Ovary (tissue), 7 donors: ENCODE measurements at regions not wholly inside any gene's neighbourhood (a gene's known extent, or its start where the extent isn't known, plus 50 kb on each side); places are given as distances from the start of the nearest gene placed in this dataset.

Experiments used
- DNase-seq, 5 donors: peaks; one replicate each; pipeline ENCODE4 v3.0.0-alpha.2; 2019 to 2020
- H3K27ac ChIP-seq, 2 donors: fragments of 200-600 bp; one replicate each; pipeline versions ENCODE4 v1.5.1 to v1.8.0; 2019 to 2022
- H3K27me3 ChIP-seq: fragments of 200-600 bp; one replicate; pipeline ENCODE4 v1.8.0; 2022
- H3K36me3 ChIP-seq: fragments of 200-600 bp; sonication (generic); one replicate; pipeline ENCODE4 v1.5.1; 2019
- H3K4me1 ChIP-seq: one replicate; pipeline ENCODE4 v1.8.1; 2013; ENCODE audit warnings: mild to moderate bottlenecking, moderate library complexity; ENCODE audit not compliant: insufficient read depth
- H3K4me3 ChIP-seq: fragments of 200-600 bp; sonication (generic); one replicate; pipeline ENCODE4 v1.5.1; 2017
- H3K9me3 ChIP-seq, 2 donors: fragments of 200-600 bp in 1 of 2; sonication (generic) in 1 of 2; one replicate each; pipeline versions ENCODE4 v1.5.1 to v1.8.1; 2013 to 2019; ENCODE audit warnings: mild to moderate bottlenecking in 1 of 2, moderate library complexity in 1 of 2
- CTCF ChIP-seq, 3 donors: fragments of 450-650 bp in 2 of 3; fragments of 200-600 bp in 1 of 3; IDR thresholded peaks; one replicate each; pipeline versions ENCODE4 v1.5.1 to v1.8.0; 2016 to 2022; ENCODE audit warnings: antibody characterized with exemption in 3 of 3, mild to moderate bottlenecking in 1 of 3
- EP300 ChIP-seq: sonication (generic); formaldehyde crosslinking; IDR thresholded peaks from one replicate; pipeline ENCODE4 v1.6.1; 2017; ENCODE audit warnings: antibody characterized with exemption
- POLR2A ChIP-seq: fragments of 450-650 bp; IDR thresholded peaks from one replicate; pipeline ENCODE4 v1.6.1; 2017; ENCODE audit warnings: antibody characterized with exemption, mild to moderate bottlenecking, moderate library complexity
- WGBS, 3 donors: extraction: QIAGEN DNeasy Blood & Tissue Kit in 1 of 3; methylation state at CpG; one replicate each; pipeline versions ENCODE4 v1.1.5 to v1.1.7; 2013 to 2017; 5-methylcytosine and 5-hydroxymethylcytosine counted together
- intact Hi-C, 4 donors: fragments of 100-400 bp; cut with DNase I; formaldehyde crosslinking; loops; one replicate each; pipeline versions ENCODE4 v1.11.0 to v1.15.1; 2022 to 2023
- donor health status: DM: no; HTN: no; CAD: no; lungs with moderate emphysema.
- donor health status: DM: no; HTN: no; CAD: no.
- donor health status: Bipolar disorder and iron deficiency.
- donor health status: DM: no; HTN: no; CAD: no.
- donor health status: DM: yes; HTN: yes; CAD: no.

DNA sequence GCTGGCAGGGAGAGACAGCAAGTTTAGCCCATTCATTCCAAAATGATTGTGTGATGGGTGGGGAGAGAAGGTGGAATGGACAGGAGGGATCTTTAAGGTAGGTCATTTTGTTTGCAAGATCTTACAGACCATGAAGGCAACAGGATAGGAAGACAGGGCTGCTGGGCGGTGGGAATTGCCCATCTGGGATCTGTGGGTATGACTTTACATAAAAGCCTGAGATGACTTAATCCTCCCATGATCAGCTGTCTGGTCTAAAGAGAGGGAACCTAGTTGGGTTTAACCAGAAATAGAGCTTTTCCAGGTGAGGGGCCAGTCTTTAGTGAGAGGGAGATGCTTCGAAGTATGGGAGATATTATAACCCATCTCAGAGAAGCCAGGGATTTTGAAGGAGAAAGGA is 153.7 kb downstream of the KLF6 start:
- TF ChIP-seq EP300 (no peak), CTCF (IDR thresholded peaks at IDR 0.05) (no peak), POLR2A (no peak)
- 93 to 98% (median 95%) methylated on average over 2 of the region's 2 CpGs for WGBS, 3 donors
- no peaks in the 10 kb centered on the region for H3K27me3 ChIP-seq
- no peaks in the 10 kb centered on the region for H3K4me1 ChIP-seq
- H3K27ac ChIP-seq: no peak overlapping the region
- H3K9me3 ChIP-seq: no peaks in the 10 kb centered on the region
- DNase-seq: no peak
- no peaks in the 10 kb centered on the region for H3K36me3 ChIP-seq
- intact Hi-C loops: no loop called here
- H3K4me3 ChIP-seq: no peak overlapping the region

DNA sequence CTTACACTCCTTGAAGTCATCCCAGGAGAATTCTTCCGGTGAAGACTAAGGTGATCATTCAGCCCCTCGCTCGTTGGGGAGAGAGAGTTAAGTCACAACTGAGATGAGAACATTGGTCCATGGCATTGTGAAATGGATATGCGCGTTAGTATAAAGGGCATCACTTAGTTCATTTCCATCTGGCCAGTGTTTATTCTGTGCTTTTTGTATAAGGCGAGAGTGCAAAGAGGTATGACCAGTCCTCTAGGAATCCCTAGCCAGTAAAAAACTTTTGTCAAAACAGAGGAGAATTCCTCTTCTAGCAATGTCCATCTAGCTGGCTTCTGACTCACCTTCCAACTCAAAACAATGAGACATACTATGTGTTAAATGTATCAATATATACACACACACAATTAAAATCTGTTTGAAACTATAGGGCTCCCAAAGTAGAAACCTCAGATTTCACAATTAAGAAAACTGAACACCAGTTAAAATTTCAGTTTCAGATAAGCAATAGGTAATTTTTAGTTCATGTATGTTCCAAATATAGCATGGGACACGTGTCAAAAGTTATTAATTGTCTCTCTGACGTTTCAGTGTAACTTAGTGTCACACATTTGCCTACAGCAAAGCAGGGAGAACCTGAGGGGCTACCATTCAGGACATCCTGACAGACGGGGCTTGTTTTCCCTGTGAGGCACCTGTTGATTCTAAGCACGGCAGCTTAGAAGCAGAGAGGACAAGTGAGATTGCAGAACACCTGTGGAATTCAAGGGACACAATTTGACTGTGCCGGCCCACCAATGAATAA is 158.9 kb downstream of the KLF6 start:
- no peak for TF ChIP-seq POLR2A
- H3K9me3 ChIP-seq: no peaks in the 10 kb centered on the region
- no peak overlapping the region for H3K27ac ChIP-seq
- H3K4me1 ChIP-seq: peaks cover 2% of the 10 kb centered on the region
- no peak for DNase-seq
- intact Hi-C loops: no loop called here
- 88 to 90% (median 89%) methylated on average over 11 of the region's 11 CpGs for WGBS, 3 donors
- H3K36me3 ChIP-seq: no peaks in the 10 kb centered on the region
- H3K4me3 ChIP-seq: no peak overlapping the region
- H3K27me3 ChIP-seq: no peaks in the 10 kb centered on the region

DNA sequence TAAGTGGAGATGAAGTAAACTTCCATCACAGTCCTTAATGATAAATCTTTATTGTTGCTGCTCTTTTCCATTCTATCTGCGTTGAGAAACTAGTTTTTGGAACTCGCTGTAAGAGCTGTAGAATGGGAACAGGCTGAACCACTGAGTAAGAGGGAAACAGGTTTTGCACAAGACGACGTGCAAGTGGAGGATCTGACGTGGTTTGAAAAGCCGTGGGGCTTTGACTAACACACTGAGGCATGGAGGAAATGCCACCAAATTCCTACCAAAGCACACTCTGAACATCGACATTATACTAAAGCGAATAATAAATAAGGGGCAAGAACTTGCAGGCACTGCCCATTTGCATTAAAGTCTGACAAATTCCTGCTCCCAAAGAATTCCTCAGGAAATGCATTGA is 160.6 kb downstream of the KLF6 start:
- intact Hi-C loops: no loop called here
- TF ChIP-seq EP300: no peak
- TF ChIP-seq POLR2A: no peak
- TF ChIP-seq CTCF (IDR thresholded peaks at IDR 0.05): no peak
- DNase-seq: no peak

DNA sequence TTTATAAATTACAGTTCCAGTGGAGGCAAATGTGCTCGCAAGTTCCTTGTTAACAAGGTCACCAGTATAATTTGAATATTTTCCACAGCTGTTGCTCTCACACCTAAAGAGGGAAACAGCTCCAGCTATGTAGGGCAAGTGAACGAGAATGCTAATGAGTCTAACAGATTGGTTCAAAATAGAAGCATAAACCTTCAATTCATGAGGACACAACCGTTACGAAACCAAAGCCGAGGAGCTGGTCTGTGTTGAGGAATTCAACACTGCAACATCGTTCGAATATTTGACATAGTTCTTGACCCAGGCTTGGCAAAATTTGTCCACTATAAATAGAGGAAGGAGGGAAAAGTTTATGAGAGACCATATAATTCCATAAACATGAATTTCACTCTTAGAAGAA is 161.3 kb downstream of the KLF6 start:
- intact Hi-C loops: no loop called here
- Histone ChIP-seq H3K27ac (no peak overlapping the region), H3K4me1 (peaks cover 2% of the 10 kb centered on the region), H3K9me3 (no peaks in the 10 kb centered on the region), H3K27me3 (no peaks in the 10 kb centered on the region), H3K36me3 (no peaks in the 10 kb centered on the region), H3K4me3 (no peak overlapping the region)
- no peak for DNase-seq
- 8 to 24% (median 10%) methylated on average over 7 of the region's 7 CpGs for WGBS, 3 donors
- no peak for TF ChIP-seq EP300
- TF ChIP-seq POLR2A: no peak
- TF ChIP-seq CTCF (IDR thresholded peaks at IDR 0.05): no peak

More for the DNA sequence above, 160.6 kb downstream of the KLF6 start:
- H3K27ac ChIP-seq: no peak overlapping the region
- no peaks in the 10 kb centered on the region for H3K27me3 ChIP-seq
- H3K4me1 ChIP-seq: peaks cover 2% of the 10 kb centered on the region
- 82 to 86% (median 86%) methylated on average over 8 of the region's 8 CpGs for WGBS, 3 donors
- no peak overlapping the region for H3K4me3 ChIP-seq
- no peaks in the 10 kb centered on the region for H3K9me3 ChIP-seq
- H3K36me3 ChIP-seq: no peaks in the 10 kb centered on the region

- 51 to 62% (median 55%) methylated on average over 3 of the region's 3 CpGs for WGBS, 3 donors
- intact Hi-C loops: no loop called here
- Histone ChIP-seq H3K36me3 (no peaks in the 10 kb centered on the region), H3K9me3 (no peaks in the 10 kb centered on the region), H3K27ac (no peak overlapping the region), H3K4me1 (peaks cover 2% of the 10 kb centered on the region), H3K27me3 (no peaks in the 10 kb centered on the region), H3K4me3 (no peak overlapping the region)
- TF ChIP-seq POLR2A: no peak
- TF ChIP-seq CTCF (IDR thresholded peaks at IDR 0.05): no peak
- TF ChIP-seq EP300: no peak
- no peak for DNase-seq
These were observed 162.0 kb downstream of the KLF6 start for GRCh38 chr10:3622845-3623621.
